Skeletal muscle satellite cell (primary cell): ENCODE measurements at regions not wholly inside any gene's neighbourhood (a gene's known extent, or its start where the extent isn't known, plus 50 kb on each side); places are given as distances from the start of the nearest gene placed in this dataset.

Source experiments
- H3K27me3 ChIP-seq: 2 replicates; pipeline ENCODE4 v1.7.0; 2013; ENCODE audit warnings: low read length; ENCODE audit not compliant: control insufficient read depth, insufficient read depth
- H3K36me3 ChIP-seq: 2 replicates; pipeline ENCODE4 v1.7.0; 2013; ENCODE audit warnings: mild to moderate bottlenecking, control low read depth, low read length; ENCODE audit not compliant: insufficient read depth
- H3K4me1 ChIP-seq: 2 replicates; pipeline ENCODE4 v1.7.0; 2013; ENCODE audit warnings: low read length; ENCODE audit not compliant: control insufficient read depth, insufficient read depth
- H3K4me2 ChIP-seq: 2 replicates; pipeline ENCODE4 v1.7.0; 2013; ENCODE audit warnings: mild to moderate bottlenecking, low read length
- H3K4me3 ChIP-seq: 2 replicates; pipeline ENCODE4 v1.7.0; 2013; ENCODE audit warnings: low read length
- H3K9ac ChIP-seq: 2 replicates; pipeline ENCODE4 v1.7.0; 2013; ENCODE audit warnings: mild to moderate bottlenecking, low read depth, low read length, moderate library complexity
- H3K9me3 ChIP-seq: replicated peaks from 2 replicates; pipeline ENCODE4 v1.7.0; 2013; ENCODE audit warnings: mild to moderate bottlenecking, control low read depth, low read length

DNA sequence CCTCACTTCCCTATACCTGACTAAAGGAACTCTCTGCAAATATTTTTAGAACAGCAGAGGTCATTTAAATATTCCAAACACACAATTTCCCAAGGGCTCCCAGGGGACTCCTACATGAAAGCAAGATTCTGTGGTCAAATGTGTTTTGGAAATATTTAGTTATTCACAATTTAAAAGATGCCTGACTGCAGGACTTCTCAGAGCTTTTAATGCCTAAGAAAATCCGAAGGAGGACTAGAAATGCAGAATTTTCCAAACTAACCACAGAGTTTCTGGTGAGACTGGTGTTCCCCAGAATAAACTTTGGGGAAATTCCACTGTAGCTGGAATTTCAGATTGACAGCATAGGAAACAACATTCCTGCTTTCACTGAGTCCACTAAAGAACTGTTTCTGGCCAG, 84.8 kb upstream of the MAP1LC3B2 start:
- peaks cover 2% of the 10 kb centered on the region for H3K9me3 ChIP-seq
- no peak overlapping the region for H3K9ac ChIP-seq
- H3K27me3 ChIP-seq: peaks cover 6% of the 10 kb centered on the region
- H3K36me3 ChIP-seq: no peaks in the 10 kb centered on the region
- no peak overlapping the region for H3K4me3 ChIP-seq
- no peak overlapping the region for H3K4me2 ChIP-seq
- H3K4me1 ChIP-seq: no peaks in the 10 kb centered on the region

DNA sequence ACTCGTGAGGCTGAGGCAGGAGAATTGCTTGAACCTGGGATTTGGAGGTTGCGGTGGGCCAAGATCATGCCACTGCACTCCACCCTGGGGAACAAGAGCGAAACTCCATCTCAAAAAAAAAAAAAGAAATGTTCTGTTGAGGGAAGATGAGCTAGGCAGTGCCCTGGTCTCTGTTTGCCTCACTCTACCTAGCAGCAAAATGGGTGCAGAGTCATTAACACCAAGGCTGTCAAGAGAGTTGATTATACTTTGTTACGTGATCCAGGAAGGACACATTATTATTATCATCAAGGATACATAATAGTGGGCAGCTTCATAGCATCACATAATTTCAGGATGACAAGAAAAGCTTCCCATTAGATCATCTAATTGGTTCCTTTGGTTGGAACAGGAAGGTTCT, 84.3 kb upstream of the MAP1LC3B2 start:
- Histone ChIP-seq H3K36me3 (no peaks in the 10 kb centered on the region), H3K4me1 (no peaks in the 10 kb centered on the region), H3K27me3 (peaks cover 9% of the 10 kb centered on the region), H3K9me3 (peaks cover 2% of the 10 kb centered on the region), H3K4me2 (no peak overlapping the region), H3K4me3 (no peak overlapping the region), H3K9ac (no peak overlapping the region)

DNA sequence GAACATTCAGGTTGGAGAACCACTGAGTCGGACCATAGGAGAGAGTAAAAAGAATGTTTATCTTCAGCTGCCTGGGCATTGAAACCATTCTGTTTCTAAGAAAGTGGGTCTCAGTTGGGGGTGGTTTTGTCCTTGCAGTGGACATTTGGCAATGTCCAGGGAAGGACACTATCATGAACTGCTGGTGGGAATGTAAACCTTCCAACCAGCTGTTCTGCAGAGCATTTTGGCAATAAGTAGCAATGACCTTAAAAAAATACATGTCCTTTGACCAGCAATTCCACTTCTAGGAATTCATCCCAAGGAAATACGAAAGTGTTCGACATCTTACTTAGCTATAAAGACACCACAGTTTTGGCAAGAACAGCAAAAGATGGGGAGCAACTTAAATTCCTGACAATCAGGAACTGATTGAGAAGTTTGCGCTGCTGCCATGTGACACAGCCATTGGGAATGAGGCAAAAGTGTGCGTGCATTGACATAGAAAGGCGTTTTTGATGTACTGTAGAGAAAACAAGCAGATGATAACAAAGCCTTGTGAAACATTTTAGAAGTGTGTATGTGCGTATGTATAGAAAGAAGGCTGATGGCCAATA, 82.9 kb upstream of the MAP1LC3B2 start:
- no peaks in the 10 kb centered on the region for H3K4me1 ChIP-seq
- H3K27me3 ChIP-seq: peaks cover 16% of the 10 kb centered on the region
- H3K36me3 ChIP-seq: no peaks in the 10 kb centered on the region
- peaks cover 2% of the 10 kb centered on the region for H3K9me3 ChIP-seq
- no peak overlapping the region for H3K9ac ChIP-seq
- no peak overlapping the region for H3K4me2 ChIP-seq
- H3K4me3 ChIP-seq: no peak overlapping the region

DNA sequence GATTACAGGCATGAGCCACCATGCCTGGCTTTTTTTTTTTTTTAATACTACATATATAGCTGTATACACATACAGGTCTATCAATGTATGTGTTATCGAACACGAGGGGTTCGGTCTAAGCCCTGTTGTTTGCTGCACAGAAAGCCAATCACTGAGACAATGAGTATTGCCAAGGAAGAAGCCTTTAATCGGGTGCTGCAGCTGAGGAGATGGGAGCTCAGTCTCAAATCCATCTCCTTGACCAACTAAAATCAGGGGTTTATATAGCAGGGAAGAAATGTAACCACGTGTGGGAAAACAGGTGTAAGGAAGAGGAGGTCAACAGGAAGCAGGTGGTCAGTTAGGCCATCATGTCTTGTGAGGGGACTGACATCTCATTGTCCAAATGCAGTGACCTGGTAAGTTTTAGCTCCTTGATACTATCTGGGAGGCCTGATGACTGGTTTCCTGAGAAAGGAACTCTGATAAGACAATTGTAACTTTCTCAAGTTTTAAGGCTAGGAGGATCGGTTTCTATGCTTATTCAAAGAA, 80.9 kb upstream of the MAP1LC3B2 start:
- H3K27me3 ChIP-seq: peaks cover 29% of the 10 kb centered on the region
- no peaks in the 10 kb centered on the region for H3K36me3 ChIP-seq
- H3K4me2 ChIP-seq: no peak overlapping the region
- H3K9me3 ChIP-seq: peaks cover 2% of the 10 kb centered on the region
- H3K9ac ChIP-seq: no peak overlapping the region
- H3K4me3 ChIP-seq: no peak overlapping the region
- H3K4me1 ChIP-seq: no peaks in the 10 kb centered on the region

GRCh38 chr12:116480210-116480810, 78.9 kb upstream of the MAP1LC3B2 start:
- Histone ChIP-seq H3K4me2 (no peak overlapping the region), H3K4me3 (no peak overlapping the region), H3K9me3 (peaks cover 2% of the 10 kb centered on the region), H3K36me3 (no peaks in the 10 kb centered on the region), H3K9ac (no peak overlapping the region), H3K4me1 (peaks cover 9% of the 10 kb centered on the region), H3K27me3 (peaks cover 41% of the 10 kb centered on the region)

GRCh38 chr12:116481726-116482125, 77.5 kb upstream of the MAP1LC3B2 start:
- no peak overlapping the region for H3K4me3 ChIP-seq
- no peaks in the 10 kb centered on the region for H3K36me3 ChIP-seq
- H3K9ac ChIP-seq: no peak overlapping the region
- peaks cover 2% of the 10 kb centered on the region for H3K9me3 ChIP-seq
- peaks cover 41% of the 10 kb centered on the region for H3K27me3 ChIP-seq
- peaks cover 9% of the 10 kb centered on the region for H3K4me1 ChIP-seq
- H3K4me2 ChIP-seq: no peak overlapping the region

- peaks cover 41% of the 10 kb centered on the region for H3K27me3 ChIP-seq
- no peak overlapping the region for H3K4me3 ChIP-seq
- H3K9ac ChIP-seq: no peak overlapping the region
- no peak overlapping the region for H3K4me2 ChIP-seq
- H3K9me3 ChIP-seq: peaks cover 2% of the 10 kb centered on the region
- H3K4me1 ChIP-seq: peaks cover 9% of the 10 kb centered on the region
- H3K36me3 ChIP-seq: no peaks in the 10 kb centered on the region
These were observed 77.0 kb upstream of the MAP1LC3B2 start for GRCh38 chr12:116482179-116482578.

DNA sequence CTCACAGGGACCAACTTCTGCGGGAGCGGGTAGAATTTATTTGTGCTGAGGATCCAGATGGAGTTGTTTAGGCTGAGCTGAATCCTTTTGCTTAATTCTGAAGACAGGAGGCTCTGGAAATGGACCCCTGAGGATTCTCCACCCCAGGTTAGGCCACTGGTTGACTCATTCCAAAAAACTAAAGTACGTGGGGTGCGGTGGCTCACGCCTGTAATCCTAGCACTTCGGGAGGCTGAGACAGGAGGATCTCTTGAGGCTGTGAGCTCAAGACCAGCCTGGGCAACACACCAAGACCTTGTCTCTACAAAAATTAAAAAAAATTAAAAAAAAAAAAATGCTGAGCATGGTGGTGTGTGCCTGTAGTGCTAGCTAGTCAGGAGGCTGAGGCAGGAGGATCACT, 76.3 kb upstream of the MAP1LC3B2 start:
- H3K9me3 ChIP-seq: peaks cover 2% of the 10 kb centered on the region
- H3K9ac ChIP-seq: no peak overlapping the region
- H3K4me3 ChIP-seq: no peak overlapping the region
- H3K36me3 ChIP-seq: no peaks in the 10 kb centered on the region
- peaks cover 9% of the 10 kb centered on the region for H3K4me1 ChIP-seq
- peaks cover 41% of the 10 kb centered on the region for H3K27me3 ChIP-seq
- H3K4me2 ChIP-seq: no peak overlapping the region

DNA sequence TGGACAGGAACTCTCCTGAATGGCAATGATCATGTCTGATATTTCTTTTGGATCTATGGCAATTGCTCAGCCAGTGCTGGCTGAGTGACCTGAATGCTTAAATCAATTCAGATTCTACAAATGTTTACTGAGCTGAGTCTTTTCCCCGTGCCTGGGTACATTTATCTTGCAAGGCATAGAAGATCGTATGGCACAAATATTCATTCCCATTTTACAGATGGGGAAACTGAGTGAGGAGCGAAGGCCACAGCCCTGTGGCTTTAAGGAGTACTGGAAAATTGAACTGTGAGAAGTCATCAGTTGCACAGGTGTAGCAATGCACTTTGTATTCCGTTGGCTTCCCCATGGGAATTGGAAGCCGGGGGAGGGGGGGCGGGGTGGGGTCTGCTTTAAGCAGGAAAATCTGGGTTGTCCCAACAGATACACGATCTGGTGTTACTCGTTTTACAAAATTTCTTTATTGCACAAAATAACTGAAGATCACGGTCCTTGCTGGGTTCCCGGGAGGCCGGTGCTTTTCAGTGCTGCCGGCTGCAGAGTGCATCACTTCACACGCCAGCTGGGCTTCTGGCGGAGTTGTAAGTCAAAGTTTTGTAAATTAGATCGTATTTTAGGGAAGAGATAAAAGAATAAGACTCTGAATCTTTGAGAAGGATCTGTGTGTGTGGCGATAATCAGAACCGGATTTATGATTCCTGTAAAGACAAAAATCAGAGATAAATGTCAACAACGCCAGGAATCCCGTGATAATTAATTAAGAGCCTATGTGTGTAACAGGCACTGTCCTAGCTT, 75.0 kb upstream of the MAP1LC3B2 start:
- Histone ChIP-seq H3K4me1 (peaks cover 9% of the 10 kb centered on the region), H3K4me3 (no peak overlapping the region), H3K27me3 (peaks cover 37% of the 10 kb centered on the region), H3K4me2 (peak overlapping the region; percentile 8), H3K9me3 (no peaks in the 10 kb centered on the region), H3K9ac (no peak overlapping the region), H3K36me3 (no peaks in the 10 kb centered on the region)

DNA sequence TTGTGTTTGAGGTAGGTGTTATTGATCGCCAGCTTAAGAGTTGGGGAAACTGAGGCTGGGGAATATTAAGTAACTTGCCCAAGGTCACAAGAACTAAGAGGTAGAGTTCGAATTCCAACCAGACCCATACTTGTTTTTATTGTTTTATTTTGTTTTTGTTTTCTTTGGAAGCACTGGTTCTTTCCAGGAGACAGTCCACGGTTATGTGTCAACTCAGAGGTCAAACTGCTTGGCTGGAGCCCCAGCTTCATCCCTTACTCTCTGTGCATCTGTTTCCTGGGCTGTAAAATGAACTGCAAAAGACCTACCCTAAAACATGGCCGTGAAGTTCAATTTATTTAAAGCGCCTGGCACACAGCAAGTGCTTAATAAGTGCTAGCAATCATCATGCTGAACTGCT, 74.4 kb upstream of the MAP1LC3B2 start:
- no peaks in the 10 kb centered on the region for H3K36me3 ChIP-seq

DNA sequence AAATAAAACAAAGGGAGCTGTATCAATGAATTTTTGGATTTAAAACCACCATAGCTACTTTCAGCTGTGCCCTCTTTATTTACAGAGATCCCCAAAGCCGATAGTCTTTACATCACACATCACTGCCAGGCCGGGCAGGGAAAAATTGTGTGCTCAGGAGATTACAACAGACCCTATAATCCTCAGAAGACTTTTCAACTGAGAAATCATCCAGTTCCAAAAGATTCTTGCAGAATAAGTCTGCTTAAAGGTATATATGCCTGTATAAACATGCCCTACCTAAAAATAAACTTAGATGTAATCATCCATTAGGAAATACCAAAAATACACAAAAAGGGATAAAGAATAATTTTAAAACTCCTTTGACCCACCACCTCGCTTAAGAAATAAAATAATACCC, 70.1 kb upstream of the MAP1LC3B2 start:
- Histone ChIP-seq H3K9me3 (no peaks in the 10 kb centered on the region), H3K27me3 (peaks cover 6% of the 10 kb centered on the region), H3K4me2 (no peak overlapping the region), H3K9ac (no peak overlapping the region), H3K4me3 (no peak overlapping the region), H3K36me3 (no peaks in the 10 kb centered on the region), H3K4me1 (peaks cover 17% of the 10 kb centered on the region)

More for the DNA sequence above, 74.4 kb upstream of the MAP1LC3B2 start:
- no peak overlapping the region for H3K9ac ChIP-seq
- H3K9me3 ChIP-seq: no peaks in the 10 kb centered on the region
- peaks cover 32% of the 10 kb centered on the region for H3K27me3 ChIP-seq
- H3K4me1 ChIP-seq: peaks cover 9% of the 10 kb centered on the region
- no peak overlapping the region for H3K4me3 ChIP-seq
- peak overlapping the region; percentile 8 for H3K4me2 ChIP-seq
